GM12878 (cell line): ENCODE measurements at regions not wholly inside any gene's neighbourhood (a gene's known extent, or its start where the extent isn't known, plus 50 kb on each side); places are given as distances from the start of the nearest gene placed in this dataset.

ENCODE experiments used
- ASH2L ChIP-seq: fragments of 300-600, 200-600 bp; sonication (generic); IDR thresholded peaks from 2 replicates; pipeline ENCODE4 v1.6.1; 2017; ENCODE audit warnings: low read depth, mild to moderate bottlenecking, borderline replicate concordance
- CEBPB ChIP-seq, 2 experiments: fragments of 150-350 bp in 1 of 2; IDR thresholded peaks; 2 replicates each; pipeline ENCODE4 v1.6.1; 2012 to 2014; ENCODE audit warnings: low read depth in 2 of 2, low read length in 2 of 2, borderline replicate concordance in 1 of 2, inconsistent platforms in 1 of 2
- CTCF ChIP-seq, 3 experiments: IDR thresholded peaks in 2 of 3; conservative IDR thresholded peaks in 1 of 3; 2 replicates each; pipeline ENCODE4 v1.5.1; 2011; ENCODE audit warnings: low read depth in 3 of 3, low read length in 3 of 3, mild to moderate bottlenecking in 3 of 3, control low read depth in 2 of 3, moderate library complexity in 2 of 3, inconsistent platforms in 1 of 3, mixed read lengths in 1 of 3; ENCODE audit not compliant: control insufficient read depth in 2 of 3, insufficient read depth in 1 of 3; ENCODE audit errors: extremely low read depth in 1 of 3
- EGR1 ChIP-seq, 2 experiments: IDR thresholded peaks; 1 replicate in 1 of 2; 2 replicates in 1 of 2; pipeline ENCODE4 v1.6.1; 2011 to 2012; ENCODE audit warnings: low read depth in 2 of 2, low read length in 2 of 2, borderline replicate concordance in 1 of 2, mild to moderate bottlenecking in 1 of 2, moderate library complexity in 1 of 2
- POLR2A ChIP-seq: IDR thresholded peaks from 2 replicates; pipeline ENCODE4 v1.6.1; 2011; ENCODE audit warnings: low read depth, mild to moderate bottlenecking, low read length
- USF1 ChIP-seq: IDR thresholded peaks from 2 replicates; pipeline ENCODE4 v1.6.1; 2011; ENCODE audit warnings: borderline replicate concordance, low read depth, mild to moderate bottlenecking, moderate library complexity, mixed read lengths, low read length; ENCODE audit not compliant: insufficient read depth; ENCODE audit errors: extremely low read length
- ZNF274 ChIP-seq: IDR thresholded peaks from one replicate; pipeline ENCODE4 v1.8.0; 2011; ENCODE audit not compliant: insufficient read length, insufficient read depth

GRCh38 chr1:181216591-181216994 is 128.1 kb downstream of the IER5 start:
- no peak for TF ChIP-seq CTCF (IDR thresholded peaks at IDR 0.05 in 2 of 3, conservative IDR thresholded peaks at IDR 0.05 in 1 of 3; ENCODE audit: control insufficient read depth in 2 of 3, extremely low read depth in 1 of 3, insufficient read depth in 1 of 3, low read depth in 3 of 3, low read length in 3 of 3)
- TF ChIP-seq POLR2A: no peak
- no peak for TF ChIP-seq ZNF274
- no peak for TF ChIP-seq ASH2L
- TF ChIP-seq CEBPB (IDR thresholded peaks at IDR 0.05; ENCODE audit: borderline replicate concordance in 1 of 2, low read depth in 2 of 2, low read length in 2 of 2): no peak
- no peak for TF ChIP-seq USF1
- TF ChIP-seq EGR1 (IDR thresholded peaks at IDR 0.05; ENCODE audit: borderline replicate concordance in 1 of 2, low read depth in 2 of 2, low read length in 2 of 2): no peak
